ENCODE measurements at regions not wholly inside any gene's neighbourhood (a gene's known extent, or its start where the extent isn't known, plus 50 kb on each side); places are given as distances from the start of the nearest gene placed in this dataset.

DNA sequence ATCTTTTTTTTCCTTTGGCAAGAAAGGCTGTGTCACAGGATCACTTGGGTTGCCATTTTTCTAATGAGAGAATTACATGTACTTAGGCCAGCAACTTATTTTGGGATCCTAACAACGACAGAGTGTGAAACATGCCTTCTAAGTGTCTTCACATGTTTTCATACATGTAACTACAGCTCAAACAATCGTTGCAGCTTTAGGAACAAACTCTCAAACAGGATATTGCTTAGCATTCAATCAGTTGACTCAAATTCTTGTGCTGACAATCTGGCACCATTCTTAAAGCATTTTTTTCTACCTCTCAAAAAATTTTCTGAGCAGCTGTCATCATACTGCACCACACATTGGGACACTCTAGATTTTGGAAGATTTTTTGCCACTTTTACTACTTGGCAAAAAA, 435.5 kb downstream of the HINT1 start:
- no peak for DNase-seq

DNA sequence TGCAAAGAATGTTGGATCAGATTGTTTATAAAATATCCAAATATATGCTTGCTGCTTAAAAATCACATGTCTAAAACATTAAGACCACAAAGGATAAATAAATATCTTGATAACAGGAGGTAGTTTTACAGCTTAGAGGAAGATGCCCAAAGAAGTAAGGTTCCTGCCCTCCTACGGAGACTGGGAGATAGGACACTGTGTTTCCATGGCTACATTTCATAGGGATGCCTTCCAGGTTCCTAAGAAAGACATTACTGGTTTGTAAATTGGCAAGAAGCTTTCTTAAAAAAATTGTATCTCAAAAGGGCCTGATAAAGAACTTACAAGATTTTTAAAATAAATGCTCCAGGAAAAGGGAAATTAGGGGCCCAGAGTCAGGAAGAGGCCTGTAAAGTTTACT, 437.2 kb downstream of the HINT1 start:
- DNase-seq = no peak

DNA sequence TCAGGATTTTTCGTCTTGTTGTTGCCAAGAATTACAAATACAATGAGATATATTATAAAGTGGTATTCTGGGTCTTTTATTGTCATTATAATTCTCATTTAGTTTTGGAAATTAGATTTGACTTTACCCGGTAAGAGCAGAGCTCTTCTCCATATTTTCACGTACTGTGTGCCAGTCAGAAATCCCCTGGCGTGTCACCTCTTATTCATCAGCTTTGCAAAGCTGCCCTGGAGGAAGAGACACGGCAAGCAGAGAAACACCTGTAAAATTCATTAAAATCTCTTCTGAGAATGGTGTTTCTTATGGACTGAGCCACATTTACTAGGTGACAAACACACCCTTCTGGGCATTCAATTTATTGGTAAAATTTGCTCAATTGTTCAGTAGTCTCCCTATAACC, 440.4 kb downstream of the HINT1 start:
- no peak for DNase-seq

DNA sequence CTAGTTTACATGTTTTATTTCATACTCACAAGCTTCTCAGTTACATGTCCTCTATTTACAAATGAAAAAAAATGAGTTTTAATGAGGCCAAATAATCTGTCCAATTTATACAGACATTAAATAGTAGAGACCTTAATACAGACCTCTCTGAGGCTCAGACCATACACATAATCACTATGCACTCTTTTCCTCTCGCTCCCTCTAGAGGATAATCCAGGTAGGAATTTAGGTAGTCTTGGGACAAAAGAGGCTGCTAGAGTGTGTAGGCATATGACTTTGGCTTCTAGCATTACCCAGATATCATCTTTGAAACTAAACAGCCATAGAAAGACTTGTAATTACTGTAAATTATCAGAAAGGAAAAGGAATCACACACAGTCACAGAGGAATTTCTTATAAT, 444.7 kb downstream of the HINT1 start:
- DNase-seq = no peak

DNA sequence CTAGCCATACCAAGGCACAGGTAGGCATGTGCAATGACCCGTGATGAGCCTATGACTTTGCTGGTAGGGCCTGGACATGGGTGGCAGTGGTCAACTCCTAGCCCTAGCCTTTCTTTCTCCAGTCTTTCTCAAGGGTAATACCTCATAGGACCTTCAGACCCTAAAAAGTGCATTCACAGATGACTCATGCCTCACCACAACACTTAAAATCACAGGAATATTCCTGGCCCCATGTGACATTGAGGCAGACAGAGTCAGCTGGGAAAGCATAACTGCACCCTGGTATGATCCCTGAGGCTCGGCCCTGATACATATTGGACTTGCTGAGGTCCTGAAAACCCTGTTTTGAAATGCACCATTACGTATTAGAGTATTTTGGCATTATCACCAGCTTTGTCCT, 449.5 kb downstream of the HINT1 start:
- DNase-seq = no peak

DNA sequence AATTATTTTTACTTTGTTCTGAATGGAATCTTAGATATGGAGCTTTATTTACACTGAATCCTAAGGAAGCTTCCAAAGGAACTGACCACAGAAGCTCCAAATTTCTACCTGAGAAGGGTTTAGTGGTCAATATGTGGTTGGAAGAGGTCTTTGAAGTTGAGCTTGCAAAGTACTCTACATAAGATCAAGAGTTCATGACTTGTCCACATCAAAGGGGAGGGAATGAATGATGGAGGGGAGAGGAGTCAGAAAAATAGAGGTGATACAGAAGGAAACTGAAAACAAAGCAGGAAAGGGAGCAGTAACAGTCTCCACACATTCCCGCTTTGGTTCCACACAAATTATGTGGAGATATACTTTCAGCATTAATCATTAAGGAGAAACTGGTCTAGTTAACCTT, 450.9 kb downstream of the HINT1 start:
- DNase-seq = no peak

DNA sequence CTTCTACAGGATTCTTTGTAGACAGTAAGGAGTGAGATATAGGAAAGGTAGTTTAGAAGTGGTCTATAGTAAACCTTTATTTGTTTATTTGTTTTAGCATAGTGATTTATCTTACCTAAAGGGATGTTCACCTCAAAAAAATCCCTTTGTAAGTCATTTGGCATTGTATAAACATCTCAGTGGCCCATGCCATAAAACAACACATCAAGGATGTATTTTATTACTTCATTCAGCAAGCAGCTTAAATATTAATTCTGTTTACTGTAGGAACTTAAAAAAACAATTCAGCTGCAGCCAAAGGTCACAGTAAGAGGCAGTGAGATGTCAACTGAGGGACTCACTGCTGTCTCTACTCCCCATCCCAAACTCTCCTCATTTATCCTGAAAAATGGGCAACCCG, 452.7 kb downstream of the HINT1 start:
- no peak for DNase-seq

DNA sequence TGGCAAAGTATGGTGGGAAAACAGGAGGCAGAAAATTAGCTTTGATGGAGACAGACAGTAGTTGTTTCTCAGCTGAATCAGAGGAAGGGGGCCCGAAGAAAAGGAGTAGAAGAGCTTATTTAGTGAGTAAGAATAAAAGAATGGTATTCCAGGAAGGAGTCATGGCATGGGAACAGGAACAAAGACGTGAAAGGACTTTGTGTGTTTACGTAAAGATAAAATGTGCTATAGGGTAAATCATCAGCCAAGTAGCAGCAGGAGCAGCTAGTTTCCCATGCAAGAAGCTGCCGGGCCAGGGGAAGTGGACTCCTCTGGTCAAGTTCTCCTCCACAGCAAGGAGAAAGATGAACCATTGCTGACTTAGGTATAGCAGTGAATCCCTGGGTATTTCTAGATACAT, 454.5 kb downstream of the HINT1 start:
- no peak for DNase-seq

DNA sequence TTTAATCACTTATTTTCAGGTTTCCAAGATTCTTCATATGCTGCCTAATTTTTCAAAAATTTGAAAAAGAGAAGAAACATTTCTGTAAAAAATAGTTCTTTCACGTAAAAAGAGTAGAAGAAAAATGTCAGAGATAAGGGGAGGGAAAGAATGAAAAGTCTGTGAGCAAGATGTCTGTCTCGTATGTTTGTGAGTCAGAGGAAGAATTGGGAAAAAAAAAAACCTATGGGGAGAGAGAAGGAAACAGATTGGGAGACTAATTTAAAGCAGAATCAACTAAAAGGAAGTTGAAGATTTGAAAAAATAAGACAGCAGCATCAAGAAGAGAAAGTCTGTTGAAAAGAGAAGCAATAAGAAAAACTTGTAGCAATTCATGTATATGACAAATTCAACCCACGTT, 456.3 kb downstream of the HINT1 start:
- DNase-seq = no peak

DNA sequence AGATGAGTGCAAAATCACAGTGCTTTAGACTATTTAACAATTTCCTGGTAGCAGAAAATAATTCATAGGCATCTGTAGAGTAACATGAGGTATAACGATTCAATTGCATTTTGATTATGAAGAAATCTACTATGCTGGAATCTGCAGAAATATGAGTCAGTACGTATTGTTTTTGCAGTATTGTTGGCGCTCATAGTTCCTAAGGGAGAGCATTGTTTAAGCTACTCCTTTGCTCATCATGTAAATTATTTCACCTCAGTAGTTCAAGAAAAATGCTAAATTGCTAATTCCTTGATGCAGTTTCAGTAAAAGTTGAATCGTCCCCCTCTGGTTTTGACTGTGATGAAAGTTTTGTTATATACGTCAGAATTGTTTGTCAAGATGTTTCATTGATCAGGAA, 458.4 kb downstream of the HINT1 start:
- no peak for DNase-seq

DNA sequence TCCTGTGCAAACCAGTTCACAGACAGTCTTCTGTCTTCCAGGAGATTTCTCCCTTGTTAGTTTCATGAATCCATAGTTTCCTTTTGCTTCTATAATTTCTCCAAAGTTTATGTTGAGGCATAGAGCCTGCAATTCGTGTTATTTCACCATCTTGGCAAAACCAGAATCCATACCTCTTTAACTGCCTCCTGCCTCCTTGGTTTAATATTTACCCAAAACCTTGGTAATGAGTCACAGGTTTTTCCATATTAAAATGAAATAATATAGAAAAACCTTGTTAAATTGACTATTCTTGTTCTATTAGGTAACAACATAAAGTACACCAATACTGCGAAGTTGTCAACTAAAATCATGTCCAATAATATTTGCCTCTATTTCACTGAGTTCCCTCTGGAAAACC, 459.7 kb downstream of the HINT1 start:
- no peak for DNase-seq

DNA sequence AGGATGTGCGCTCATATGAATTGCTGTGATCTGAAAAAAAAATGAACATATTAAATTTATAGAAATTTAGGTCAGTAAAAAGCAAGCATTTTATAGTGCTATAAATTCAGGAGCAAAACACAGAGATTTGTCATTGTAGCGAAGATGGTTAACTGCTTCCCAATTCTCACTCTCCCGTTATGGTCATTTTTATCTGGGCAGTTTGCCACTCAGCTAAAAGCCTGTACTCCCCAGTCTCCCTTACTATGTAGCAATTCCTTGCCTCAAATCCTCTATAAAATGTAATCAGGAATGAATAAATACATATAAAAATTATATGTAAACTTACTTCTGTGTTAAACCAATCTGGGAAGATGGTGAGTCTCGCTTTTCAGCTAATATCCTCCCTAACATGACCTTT, 471.5 kb downstream of the HINT1 start:
- no peak for DNase-seq

DNA sequence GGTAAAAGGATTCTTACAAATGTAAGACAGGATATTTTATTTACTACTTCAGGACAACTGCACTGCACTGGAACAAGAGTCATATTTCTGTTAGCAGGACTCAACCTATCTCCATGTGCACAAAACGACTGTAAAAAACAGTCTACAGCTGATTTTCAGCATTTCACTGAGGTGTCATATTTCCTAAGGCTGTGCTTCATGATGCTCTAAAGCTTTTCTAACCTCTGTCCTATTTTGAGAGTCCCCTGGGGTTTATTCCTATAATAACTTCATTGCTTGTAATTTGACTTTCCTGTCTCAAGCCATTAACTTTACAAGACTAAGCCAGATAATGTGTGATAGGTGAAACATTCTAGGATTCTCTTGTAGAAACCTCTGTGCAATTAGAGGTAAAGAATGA, 472.3 kb downstream of the HINT1 start:
- no peak for DNase-seq

DNA sequence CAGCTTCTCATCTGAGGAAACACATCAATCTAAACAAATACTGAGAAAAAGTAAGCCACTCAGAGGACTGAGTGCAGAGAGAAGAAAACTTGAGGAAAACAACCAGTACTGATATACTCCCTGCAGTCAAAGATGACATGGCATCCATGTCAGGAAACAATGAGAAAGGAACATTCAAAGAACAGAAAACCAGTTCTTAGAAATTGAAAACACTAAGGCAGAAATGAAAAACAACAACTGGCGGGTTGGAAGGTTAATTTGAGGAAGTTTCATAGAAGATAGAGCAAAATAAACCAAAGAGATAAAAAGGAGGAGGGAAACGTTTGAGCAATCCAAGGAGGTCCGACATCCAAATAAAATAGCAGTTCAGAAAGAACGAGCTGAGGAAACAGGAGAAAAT, 475.2 kb downstream of the HINT1 start:
- DNase-seq = no peak

DNA sequence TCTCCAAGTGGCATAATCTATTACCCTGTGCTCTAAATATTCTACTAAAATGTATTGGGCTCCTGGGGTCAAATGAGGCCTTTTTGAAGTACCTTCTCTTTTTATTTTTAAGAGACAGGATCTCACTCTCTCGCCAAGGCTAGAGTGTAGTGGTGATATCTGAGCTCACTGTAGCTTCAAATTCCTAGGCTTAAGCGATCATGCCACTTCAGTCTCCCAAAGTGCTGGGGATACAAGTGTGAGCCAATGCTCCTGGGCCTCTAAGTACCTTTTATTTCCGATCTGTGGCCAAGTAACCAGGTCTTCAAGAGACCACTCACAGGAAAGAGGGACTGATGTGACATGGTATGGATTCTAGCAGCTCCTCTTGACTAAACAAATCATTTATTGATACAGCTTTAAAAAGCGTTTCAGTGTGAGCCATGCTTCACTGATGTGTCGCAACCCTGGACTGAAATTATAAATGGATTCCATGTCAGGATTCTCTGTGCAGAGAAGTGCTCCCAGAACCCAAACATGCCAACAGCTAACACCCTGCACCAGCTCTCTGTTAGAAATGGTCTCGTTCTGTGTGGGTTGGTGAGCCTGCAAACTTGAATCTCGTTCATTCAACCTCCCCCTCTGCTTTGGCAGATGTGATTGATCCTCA, 477.8 kb downstream of the HINT1 start:
- DNase-seq = no peak

DNA sequence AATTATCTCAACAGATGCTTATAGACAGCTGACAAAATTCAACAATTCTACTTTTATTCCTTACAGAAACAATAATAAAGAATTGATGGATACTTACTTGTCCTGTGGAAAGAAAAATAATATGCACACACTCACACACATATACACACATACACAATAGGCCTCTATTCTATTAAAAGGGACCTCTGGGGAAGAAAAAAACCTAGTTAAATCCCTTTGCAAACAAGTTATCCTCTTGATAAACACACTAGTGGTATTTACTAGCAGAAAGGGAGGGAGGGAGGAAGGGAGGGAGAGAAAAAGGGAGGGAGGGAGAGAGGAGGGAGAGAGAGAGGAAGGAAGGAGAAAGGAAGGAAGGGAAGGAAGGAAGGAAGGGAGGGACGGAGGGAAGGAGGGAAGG, 486.4 kb downstream of the HINT1 start:
- no peak for DNase-seq

DNA sequence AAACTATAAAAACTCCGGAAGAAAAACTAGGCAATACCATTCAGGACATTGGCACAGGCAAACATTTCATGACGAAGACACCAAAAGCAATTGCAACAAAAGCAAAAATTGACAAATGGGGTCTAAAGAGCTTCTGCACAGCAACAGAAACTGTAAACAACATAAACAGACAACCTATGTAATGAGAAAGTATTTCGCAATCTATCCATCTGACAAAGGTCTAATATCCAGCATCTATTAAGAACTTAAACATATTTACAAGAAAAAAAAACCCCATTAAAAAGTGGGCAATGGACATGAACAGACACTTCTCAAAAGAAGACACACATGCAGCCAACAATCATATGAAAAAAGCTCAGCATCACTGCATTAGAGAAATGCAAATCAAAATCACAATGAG, 498.6 kb downstream of the HINT1 start:
- no peak for DNase-seq

DNA sequence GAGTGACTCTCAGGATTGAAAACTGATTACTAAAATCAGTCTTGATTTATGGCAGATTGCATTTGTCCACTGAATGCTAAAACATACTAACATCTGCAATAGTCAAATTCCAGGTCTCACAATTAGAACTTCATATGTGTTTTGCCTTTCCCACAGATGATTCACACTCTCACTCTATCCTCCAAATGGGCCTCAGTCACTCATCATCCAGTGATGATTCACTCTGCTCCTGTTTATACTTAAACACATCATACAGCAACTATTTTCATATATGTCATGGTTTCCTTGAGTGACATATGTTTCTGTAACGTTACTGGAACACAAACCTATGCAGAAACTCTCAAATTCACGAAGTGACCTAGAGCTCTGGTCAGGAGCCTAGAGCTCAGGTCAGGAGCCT, 512.9 kb downstream of the HINT1 start:
- DNase-seq = no peak

DNA sequence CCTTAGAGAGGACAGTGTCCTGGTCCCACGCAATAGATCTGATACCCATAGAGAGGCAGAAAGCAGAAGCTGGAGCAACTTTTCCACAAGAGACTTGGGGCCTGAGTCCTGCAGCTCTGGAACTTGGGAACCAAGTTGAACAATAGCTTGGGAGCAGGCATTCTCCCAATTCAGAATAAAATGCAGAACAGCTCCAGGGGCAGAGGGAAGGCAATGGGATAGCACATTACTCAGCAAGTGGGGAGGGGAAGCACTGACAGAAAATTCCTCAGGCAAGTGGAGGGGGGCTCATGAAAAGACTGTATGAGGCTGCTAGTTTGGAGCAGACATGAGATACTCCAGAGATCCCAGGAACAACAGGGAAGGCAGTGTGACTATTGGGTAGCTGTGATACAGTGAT, 513.6 kb downstream of the HINT1 start:
- DNase-seq = no peak

DNA sequence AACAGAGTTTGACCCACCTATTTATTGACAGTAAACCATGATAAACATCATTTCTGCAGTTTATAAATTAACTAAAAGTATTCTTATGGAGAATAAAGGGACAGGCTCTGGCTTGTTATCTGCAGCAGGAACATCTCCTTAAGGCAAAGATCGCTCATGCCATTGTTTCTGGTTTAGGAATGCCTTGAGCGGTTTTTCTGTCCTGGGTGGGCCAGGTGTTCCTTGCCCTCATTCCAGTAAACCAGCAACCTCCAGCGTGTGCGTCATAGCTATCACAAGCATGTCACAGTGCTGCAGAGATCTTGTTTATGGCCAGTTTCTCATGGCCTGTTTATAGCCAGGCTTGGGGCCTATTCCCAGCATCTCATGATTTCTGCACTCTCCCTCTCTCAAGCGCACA, 521.7 kb downstream of the HINT1 start:
- no peak for DNase-seq

DNA sequence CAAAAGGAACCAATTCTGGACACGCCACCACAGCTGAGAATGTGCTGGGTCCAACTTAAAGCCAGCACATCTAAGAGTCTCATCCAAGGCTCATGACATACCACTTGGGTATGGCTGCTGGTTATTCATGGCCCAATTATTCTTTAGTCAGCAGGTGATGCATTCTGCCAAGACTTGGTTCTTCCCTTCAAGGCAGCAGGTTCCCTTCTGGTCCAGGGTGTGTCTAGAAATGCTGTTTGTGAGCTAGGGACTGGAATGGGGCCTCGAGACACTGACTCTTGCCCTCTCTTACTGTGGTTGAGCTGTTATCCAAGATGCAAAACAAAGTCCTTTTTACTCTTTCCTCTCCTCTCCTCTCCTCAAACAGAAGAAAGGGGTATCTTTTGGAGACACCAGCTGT, 522.6 kb downstream of the HINT1 start:
- DNase-seq = no peak

DNA sequence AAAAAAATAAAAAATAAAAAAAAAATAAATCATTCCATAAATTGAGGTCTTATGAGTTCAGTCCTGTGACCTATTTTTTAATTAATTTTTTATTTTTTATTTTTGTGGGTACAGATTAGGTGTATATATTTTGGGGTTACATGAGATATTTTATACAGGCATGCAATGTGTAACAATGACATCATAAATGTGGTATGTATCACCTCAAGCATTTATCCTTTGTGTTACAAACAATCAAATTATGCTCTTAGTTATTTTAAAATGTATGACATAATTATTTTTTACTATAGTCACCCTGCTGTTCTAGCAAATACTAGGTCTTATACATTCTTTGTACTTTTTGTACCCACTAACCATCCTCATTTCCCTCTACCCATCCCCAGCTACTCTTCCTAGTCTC, 537.9 kb downstream of the HINT1 start:
- no peak for DNase-seq

DNA sequence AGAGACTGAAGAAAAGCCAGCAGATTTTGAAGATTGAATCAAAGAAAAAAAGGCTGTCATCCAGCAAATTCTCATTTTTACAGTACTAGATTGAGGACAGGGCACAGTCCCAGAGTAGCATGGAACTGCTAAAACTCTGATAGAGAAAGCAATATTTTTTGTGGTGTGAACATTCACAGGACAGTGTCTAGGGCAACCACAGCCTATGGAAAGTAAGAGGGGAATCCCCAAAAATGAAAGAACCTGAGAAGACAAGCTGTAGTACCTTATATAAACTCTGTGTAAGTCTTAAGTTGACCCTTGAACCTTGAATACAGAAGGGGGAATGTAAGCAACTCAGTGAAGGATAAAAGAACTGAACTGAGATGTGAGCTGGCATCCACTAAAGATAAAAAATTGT, 540.3 kb downstream of the HINT1 start:
- DNase-seq = no peak

DNA sequence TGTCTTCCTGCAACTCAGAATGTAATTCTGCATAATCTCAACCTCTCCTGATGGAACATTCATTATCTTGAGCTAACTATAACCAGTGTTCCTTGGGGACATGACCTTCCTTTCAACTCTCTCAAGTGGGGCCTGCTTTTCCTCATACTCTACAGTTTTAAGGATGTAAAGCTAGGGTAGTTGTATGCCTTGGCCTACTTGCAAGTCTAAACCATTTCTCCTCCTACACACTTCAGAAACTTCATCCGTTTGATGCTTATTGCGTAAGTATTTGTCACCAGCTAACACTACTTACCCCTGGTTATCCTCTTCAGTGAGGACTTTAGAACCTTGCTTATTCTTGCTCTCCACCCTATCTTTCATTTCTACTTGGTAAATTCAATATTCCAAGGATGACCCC, 548.9 kb downstream of the HINT1 start:
- no peak for DNase-seq

DNA sequence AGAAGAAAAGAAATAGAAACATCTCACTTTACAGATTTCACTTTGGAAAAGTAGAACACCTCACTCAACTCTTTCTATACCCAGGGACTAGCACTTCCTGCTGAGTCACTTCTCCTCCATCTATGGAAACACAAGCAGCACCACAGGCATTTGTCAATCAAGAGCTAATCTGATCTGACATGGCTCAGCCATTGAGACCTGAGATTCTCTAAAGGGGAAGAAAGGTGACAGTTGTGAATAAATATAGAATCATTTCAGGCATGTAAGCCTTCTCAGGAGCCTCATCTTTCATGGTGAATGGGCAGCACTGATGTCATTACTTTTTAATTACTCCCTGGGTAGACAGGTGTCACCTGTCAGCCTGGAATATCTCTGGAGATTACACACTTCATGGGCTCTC, 559.8 kb downstream of the HINT1 start:
- no peak for DNase-seq

All from hypothalamus (tissue), 51 donors.